ENCODE measurements at regions not wholly inside any gene's neighbourhood (a gene's known extent, or its start where the extent isn't known, plus 50 kb on each side); places are given as distances from the start of the nearest gene placed in this dataset.

DNA sequence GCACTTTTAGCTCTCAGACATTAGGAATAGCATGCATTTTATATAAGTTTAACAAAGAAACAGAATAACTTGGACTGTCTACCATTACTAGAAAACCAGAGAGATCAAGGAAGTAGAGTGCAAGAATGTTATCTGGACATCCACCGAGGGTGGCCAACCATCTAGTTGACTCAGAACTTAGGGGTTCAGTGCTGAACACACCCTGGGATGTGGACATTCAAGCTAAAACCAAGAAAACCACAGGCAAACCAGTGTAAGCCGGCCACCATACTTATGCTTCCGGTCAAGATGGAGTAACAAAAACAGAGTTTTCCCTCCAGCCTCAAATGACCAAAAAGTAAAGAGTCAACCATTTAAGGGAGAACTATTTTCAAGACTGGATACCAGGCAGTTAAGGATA lies 181.4 kb upstream of the MXRA5 start (continued):
- TF ChIP-seq, protein P1, sequence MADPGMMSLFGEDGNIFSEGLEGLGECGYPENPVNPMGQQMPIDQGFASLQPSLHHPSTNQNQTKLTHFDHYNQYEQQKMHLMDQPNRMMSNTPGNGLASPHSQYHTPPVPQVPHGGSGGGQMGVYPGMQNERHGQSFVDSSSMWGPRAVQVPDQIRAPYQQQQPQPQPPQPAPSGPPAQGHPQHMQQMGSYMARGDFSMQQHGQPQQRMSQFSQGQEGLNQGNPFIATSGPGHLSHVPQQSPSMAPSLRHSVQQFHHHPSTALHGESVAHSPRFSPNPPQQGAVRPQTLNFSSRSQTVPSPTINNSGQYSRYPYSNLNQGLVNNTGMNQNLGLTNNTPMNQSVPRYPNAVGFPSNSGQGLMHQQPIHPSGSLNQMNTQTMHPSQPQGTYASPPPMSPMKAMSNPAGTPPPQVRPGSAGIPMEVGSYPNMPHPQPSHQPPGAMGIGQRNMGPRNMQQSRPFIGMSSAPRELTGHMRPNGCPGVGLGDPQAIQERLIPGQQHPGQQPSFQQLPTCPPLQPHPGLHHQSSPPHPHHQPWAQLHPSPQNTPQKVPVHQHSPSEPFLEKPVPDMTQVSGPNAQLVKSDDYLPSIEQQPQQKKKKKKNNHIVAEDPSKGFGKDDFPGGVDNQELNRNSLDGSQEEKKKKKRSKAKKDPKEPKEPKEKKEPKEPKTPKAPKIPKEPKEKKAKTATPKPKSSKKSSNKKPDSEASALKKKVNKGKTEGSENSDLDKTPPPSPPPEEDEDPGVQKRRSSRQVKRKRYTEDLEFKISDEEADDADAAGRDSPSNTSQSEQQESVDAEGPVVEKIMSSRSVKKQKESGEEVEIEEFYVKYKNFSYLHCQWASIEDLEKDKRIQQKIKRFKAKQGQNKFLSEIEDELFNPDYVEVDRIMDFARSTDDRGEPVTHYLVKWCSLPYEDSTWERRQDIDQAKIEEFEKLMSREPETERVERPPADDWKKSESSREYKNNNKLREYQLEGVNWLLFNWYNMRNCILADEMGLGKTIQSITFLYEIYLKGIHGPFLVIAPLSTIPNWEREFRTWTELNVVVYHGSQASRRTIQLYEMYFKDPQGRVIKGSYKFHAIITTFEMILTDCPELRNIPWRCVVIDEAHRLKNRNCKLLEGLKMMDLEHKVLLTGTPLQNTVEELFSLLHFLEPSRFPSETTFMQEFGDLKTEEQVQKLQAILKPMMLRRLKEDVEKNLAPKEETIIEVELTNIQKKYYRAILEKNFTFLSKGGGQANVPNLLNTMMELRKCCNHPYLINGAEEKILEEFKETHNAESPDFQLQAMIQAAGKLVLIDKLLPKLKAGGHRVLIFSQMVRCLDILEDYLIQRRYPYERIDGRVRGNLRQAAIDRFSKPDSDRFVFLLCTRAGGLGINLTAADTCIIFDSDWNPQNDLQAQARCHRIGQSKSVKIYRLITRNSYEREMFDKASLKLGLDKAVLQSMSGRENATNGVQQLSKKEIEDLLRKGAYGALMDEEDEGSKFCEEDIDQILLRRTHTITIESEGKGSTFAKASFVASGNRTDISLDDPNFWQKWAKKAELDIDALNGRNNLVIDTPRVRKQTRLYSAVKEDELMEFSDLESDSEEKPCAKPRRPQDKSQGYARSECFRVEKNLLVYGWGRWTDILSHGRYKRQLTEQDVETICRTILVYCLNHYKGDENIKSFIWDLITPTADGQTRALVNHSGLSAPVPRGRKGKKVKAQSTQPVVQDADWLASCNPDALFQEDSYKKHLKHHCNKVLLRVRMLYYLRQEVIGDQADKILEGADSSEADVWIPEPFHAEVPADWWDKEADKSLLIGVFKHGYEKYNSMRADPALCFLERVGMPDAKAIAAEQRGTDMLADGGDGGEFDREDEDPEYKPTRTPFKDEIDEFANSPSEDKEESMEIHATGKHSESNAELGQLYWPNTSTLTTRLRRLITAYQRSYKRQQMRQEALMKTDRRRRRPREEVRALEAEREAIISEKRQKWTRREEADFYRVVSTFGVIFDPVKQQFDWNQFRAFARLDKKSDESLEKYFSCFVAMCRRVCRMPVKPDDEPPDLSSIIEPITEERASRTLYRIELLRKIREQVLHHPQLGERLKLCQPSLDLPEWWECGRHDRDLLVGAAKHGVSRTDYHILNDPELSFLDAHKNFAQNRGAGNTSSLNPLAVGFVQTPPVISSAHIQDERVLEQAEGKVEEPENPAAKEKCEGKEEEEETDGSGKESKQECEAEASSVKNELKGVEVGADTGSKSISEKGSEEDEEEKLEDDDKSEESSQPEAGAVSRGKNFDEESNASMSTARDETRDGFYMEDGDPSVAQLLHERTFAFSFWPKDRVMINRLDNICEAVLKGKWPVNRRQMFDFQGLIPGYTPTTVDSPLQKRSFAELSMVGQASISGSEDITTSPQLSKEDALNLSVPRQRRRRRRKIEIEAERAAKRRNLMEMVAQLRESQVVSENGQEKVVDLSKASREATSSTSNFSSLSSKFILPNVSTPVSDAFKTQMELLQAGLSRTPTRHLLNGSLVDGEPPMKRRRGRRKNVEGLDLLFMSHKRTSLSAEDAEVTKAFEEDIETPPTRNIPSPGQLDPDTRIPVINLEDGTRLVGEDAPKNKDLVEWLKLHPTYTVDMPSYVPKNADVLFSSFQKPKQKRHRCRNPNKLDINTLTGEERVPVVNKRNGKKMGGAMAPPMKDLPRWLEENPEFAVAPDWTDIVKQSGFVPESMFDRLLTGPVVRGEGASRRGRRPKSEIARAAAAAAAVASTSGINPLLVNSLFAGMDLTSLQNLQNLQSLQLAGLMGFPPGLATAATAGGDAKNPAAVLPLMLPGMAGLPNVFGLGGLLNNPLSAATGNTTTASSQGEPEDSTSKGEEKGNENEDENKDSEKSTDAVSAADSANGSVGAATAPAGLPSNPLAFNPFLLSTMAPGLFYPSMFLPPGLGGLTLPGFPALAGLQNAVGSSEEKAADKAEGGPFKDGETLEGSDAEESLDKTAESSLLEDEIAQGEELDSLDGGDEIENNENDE (IDR thresholded peaks at IDR 0.05; ENCODE audit: insufficient replicate concordance, low read length), result no peak
- no peak for TF ChIP-seq RBBP5 (IDR thresholded peaks at IDR 0.05; ENCODE audit: borderline replicate concordance, low read depth, low read length)
- TF ChIP-seq TCF12 (IDR thresholded peaks at IDR 0.05; ENCODE audit: low read depth, low read length), result no peak
- no peak for TF ChIP-seq CTBP2 (IDR thresholded peaks at IDR 0.05; ENCODE audit: borderline replicate concordance, insufficient read depth, insufficient read length, low read length)
- no peak for TF ChIP-seq RAD21 (IDR thresholded peaks at IDR 0.05 in 1 of 2, conservative IDR thresholded peaks at IDR 0.05 in 1 of 2; ENCODE audit: low read depth in 2 of 2, low read length in 2 of 2)
- TF ChIP-seq, protein P2, sequence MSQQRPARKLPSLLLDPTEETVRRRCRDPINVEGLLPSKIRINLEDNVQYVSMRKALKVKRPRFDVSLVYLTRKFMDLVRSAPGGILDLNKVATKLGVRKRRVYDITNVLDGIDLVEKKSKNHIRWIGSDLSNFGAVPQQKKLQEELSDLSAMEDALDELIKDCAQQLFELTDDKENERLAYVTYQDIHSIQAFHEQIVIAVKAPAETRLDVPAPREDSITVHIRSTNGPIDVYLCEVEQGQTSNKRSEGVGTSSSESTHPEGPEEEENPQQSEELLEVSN (IDR thresholded peaks at IDR 0.05), result no peak

All from H1 (cell line).